Pulmonary artery endothelial cell (primary cell): ENCODE measurements at regions not wholly inside any gene's neighbourhood (a gene's known extent, or its start where the extent isn't known, plus 50 kb on each side); places are given as distances from the start of the nearest gene placed in this dataset.

Experiments
- DNase-seq: peaks from one replicate; pipeline ENCODE4 v3.0.0-alpha.2; 2011; ENCODE audit warnings: low read depth, low spot score

GRCh38 chr17:79522414-79522813, 88.4 kb downstream of the RBFOX3 start:
- no peak for DNase-seq

GRCh38 chr17:79521225-79521624, 89.6 kb downstream of the RBFOX3 start:
- no peak for DNase-seq

GRCh38 chr17:79520167-79521165, 90.4 kb downstream of the RBFOX3 start:
- DNase-seq: no peak

- DNase-seq: no peak
Observed at GRCh38 chr17:79519601-79520000, 91.2 kb downstream of the RBFOX3 start.

GRCh38 chr17:79518585-79519523, 92.0 kb downstream of the RBFOX3 start:
- DNase-seq: no peak

- DNase-seq: no peak
Observed at GRCh38 chr17:79517827-79518584, 92.8 kb downstream of the RBFOX3 start.

- DNase-seq: no peak
Observed at GRCh38 chr17:79515646-79516571, 94.9 kb downstream of the RBFOX3 start.

- no peak for DNase-seq
Observed at GRCh38 chr17:79515110-79515509, 95.7 kb downstream of the RBFOX3 start.

- no peak for DNase-seq
Observed at GRCh38 chr17:79513820-79514535, 96.9 kb downstream of the RBFOX3 start.

GRCh38 chr17:79513206-79513605, 97.6 kb downstream of the RBFOX3 start:
- no peak for DNase-seq

GRCh38 chr17:79511471-79511870, 99.4 kb downstream of the RBFOX3 start:
- no peak for DNase-seq

- DNase-seq: no peak
Observed at GRCh38 chr17:79510071-79510470, 100.8 kb downstream of the RBFOX3 start.

- no peak for DNase-seq
Observed at GRCh38 chr17:79509490-79509889, 101.4 kb downstream of the RBFOX3 start.

GRCh38 chr17:79509008-79509407, 101.8 kb downstream of the RBFOX3 start:
- DNase-seq: no peak

- DNase-seq: no peak
Observed at GRCh38 chr17:79508291-79508716, 102.5 kb downstream of the RBFOX3 start.

GRCh38 chr17:79506955-79507354, 103.9 kb downstream of the RBFOX3 start:
- no peak for DNase-seq

GRCh38 chr17:79506150-79506870, 104.5 kb downstream of the RBFOX3 start:
- DNase-seq: no peak

- no peak for DNase-seq
Observed at GRCh38 chr17:79505199-79505598, 105.7 kb downstream of the RBFOX3 start.

- DNase-seq: no peak
Observed at GRCh38 chr17:79504181-79504605, 106.7 kb downstream of the RBFOX3 start.
